BE2C (cell line): ENCODE measurements at regions not wholly inside any gene's neighbourhood (a gene's known extent, or its start where the extent isn't known, plus 50 kb on each side); places are given as distances from the start of the nearest gene placed in this dataset.

Experiments used
- DNase-seq: peaks from one replicate; pipeline ENCODE4 v3.0.0-alpha.2; 2020
- H3K27me3 ChIP-seq: fragments of 250-450 bp; sonication (Bioruptor Pico); 2 replicates; pipeline ENCODE4 v1.5.1; 2020; ENCODE audit warnings: mild to moderate bottlenecking
- H3K36me3 ChIP-seq: fragments of 250-450 bp; sonication (Bioruptor Pico); 2 replicates; pipeline ENCODE4 v1.5.1; 2020; ENCODE audit warnings: mild to moderate bottlenecking
- H3K4me1 ChIP-seq: fragments of 250-450 bp; sonication (Bioruptor Pico); 2 replicates; pipeline ENCODE4 v1.5.1; 2020
- H3K4me3 ChIP-seq: 2 replicates; pipeline ENCODE4 v1.5.1; 2011; ENCODE audit warnings: low read depth, low read length
- H3K9me3 ChIP-seq: fragments of 250-450 bp; sonication (Bioruptor Pico); 2 replicates; pipeline ENCODE4 v1.5.1; 2020
- CTCF ChIP-seq: IDR thresholded peaks from 2 replicates; pipeline ENCODE4 v1.5.1; 2012; ENCODE audit warnings: mild to moderate bottlenecking, low read depth, low read length

DNA sequence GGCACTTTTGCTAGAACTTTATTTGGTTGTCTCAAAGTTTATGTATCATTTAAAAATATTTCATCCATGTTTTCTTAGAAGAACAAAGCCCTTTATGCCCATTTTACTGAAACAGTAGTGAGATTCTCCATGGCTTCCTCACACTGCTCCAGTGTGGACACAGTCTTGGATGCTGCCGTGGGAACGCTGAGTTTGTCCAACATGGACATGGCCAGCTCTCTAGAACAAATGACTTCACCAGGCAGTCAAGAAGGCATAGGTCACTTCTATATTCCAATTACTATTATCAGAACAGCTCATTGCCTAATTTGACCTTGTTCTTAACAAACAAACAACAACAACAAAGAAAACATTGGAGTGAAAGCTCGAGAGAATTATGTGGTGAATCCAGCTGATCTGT, 414.1 kb upstream of the ID2 start:
- H3K27me3 ChIP-seq = no peaks in the 10 kb centered on the region
- DNase-seq = no peak
- H3K9me3 ChIP-seq = no peaks in the 10 kb centered on the region
- H3K36me3 ChIP-seq = no peaks in the 10 kb centered on the region
- H3K4me1 ChIP-seq = peaks cover 5% of the 10 kb centered on the region; the same call in 1 of the 2 replicates
- TF ChIP-seq CTCF = no peak
- no peak overlapping the region for H3K4me3 ChIP-seq

DNA sequence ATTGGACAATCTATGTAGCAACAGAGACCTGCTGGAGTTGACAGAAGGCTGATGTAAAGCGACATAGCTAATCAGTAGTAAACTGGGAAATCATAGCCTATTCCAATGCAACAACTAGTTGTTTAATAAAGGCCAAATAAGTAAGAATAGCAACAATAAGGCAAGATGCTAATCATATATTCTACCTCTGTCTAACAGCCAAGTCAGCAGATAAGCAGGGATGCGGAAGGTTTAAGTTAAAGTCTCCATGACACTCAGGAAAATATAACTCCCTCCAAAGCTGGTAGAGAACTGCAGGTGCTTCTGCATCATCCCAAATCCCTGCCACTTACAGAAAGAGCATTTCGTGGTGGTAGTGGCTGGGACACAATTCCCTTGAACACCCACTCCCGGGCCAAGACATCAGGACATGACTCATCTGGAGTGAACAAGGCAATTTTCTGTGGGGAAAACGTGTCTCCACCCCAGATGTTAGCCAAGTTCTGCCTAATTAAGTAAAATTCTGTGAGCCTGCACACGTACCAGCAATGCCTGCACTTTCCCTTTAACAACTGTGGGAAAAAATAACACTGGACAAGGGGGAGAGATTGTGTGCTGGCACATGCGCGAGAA, 413.6 kb upstream of the ID2 start:
- H3K36me3 ChIP-seq = no peaks in the 10 kb centered on the region
- no peaks in the 10 kb centered on the region for H3K27me3 ChIP-seq
- H3K4me3 ChIP-seq = no peak overlapping the region
- no peak for TF ChIP-seq CTCF
- no peak for DNase-seq
- H3K4me1 ChIP-seq = peaks cover under 1% of the 10 kb centered on the region; the same call in 1 of the 2 replicates
- no peaks in the 10 kb centered on the region for H3K9me3 ChIP-seq

GRCh38 chr2:8270699-8271098, 411.2 kb upstream of the ID2 start:
- no peak for TF ChIP-seq CTCF
- H3K4me1 ChIP-seq = no peaks in the 10 kb centered on the region

GRCh38 chr2:8271461-8271860, 410.4 kb upstream of the ID2 start:
- DNase-seq = no peak

More at GRCh38 chr2:8270699-8271098, 411.2 kb upstream of the ID2 start:
- Histone ChIP-seq H3K27me3 (no peaks in the 10 kb centered on the region), H3K4me3 (no peak overlapping the region), H3K36me3 (no peaks in the 10 kb centered on the region), H3K9me3 (no peaks in the 10 kb centered on the region)
- no peak for DNase-seq

DNA sequence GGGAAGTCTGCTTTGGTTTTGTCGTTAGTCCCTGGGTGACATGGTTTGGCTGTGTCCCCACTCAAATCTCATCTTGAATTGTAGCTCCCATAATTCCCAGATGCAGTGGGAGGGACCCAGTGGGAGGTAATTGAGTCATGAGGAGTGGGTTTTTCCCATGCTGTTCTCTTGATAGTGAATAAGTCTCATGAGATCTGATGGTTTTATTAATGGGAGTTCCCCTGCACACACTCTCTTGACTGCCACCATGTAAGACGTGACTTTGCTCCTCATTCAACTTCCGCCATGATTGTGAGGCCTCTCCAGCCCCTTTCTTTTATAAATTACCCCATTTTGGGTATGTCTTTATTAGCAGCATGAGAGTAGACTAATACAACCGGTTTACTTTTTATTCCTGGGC, 405.8 kb upstream of the ID2 start:
- no peaks in the 10 kb centered on the region for H3K9me3 ChIP-seq
- TF ChIP-seq CTCF = no peak
- no peak overlapping the region for H3K4me3 ChIP-seq
- no peaks in the 10 kb centered on the region for H3K4me1 ChIP-seq
- no peaks in the 10 kb centered on the region for H3K27me3 ChIP-seq
- H3K36me3 ChIP-seq = no peaks in the 10 kb centered on the region
- DNase-seq = no peak

More at GRCh38 chr2:8271461-8271860, 410.4 kb upstream of the ID2 start:
- H3K4me1 ChIP-seq = no peaks in the 10 kb centered on the region
- H3K4me3 ChIP-seq = no peak overlapping the region
- no peaks in the 10 kb centered on the region for H3K27me3 ChIP-seq
- no peaks in the 10 kb centered on the region for H3K9me3 ChIP-seq
- no peak for TF ChIP-seq CTCF
- no peaks in the 10 kb centered on the region for H3K36me3 ChIP-seq

DNA sequence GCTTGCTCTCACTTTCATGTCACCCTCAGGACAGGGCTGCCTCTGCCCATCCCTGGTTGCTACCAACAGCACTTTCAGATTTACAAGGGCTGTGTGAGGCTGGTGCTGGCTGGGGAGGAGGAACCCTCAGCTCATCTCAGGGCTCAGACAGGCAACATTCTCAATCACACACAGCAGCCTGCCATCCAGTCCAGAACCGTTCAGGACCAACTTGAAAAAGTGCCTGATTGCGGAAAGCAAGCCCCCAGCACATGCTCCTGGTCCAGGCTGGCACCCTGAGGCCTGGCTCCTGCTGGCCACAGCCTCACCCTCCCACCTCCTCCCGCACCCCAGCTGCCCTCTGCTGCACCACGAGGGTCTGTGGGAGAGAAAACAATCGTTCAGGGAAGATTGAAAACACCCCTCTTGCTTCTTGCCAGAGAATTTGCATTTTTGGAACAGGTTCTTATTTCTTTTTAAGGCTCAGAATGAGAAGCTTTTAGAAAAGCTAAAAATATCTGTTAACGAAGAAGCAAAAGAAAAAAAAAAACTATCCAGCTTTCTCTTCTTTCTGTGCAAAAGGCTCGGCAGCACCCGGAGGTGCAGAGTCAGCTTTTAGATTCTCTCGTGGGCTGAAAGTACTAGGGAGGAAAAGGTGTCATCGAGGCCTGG, 403.8 kb upstream of the ID2 start:
- Histone ChIP-seq H3K4me3 (no peak overlapping the region), H3K36me3 (no peaks in the 10 kb centered on the region), H3K4me1 (peaks cover 12% of the 10 kb centered on the region), H3K9me3 (no peaks in the 10 kb centered on the region), H3K27me3 (no peaks in the 10 kb centered on the region)
- no peak for DNase-seq
- no peak for TF ChIP-seq CTCF
